Endothelial cell of umbilical vein (primary cell): ENCODE measurements at regions not wholly inside any gene's neighbourhood (a gene's known extent, or its start where the extent isn't known, plus 50 kb on each side); places are given as distances from the start of the nearest gene placed in this dataset.

Experiments used
- BruUV-seq: library from RNA; stranded (reverse); fragments of 400-500 nt; replicated peaks from 2 replicates; lab custom pipeline; 2021; lab: Mats Ljungman, UMichigan
- CTCF ChIA-PET: fragments of 300-600, 350-600 bp; sonication (Branson Sonifier 250); formaldehyde crosslinking; loops from one replicate; lab custom pipeline; 2021; ENCODE audit warnings: antibody characterized with exemption, inconsistent platforms; lab: Charles Lee
- POLR2A ChIA-PET: fragments of 300-600, 350-600 bp; sonication (Branson Sonifier 250); formaldehyde crosslinking; loops from one replicate; lab custom pipeline; 2021; ENCODE audit warnings: antibody characterized with exemption, inconsistent platforms; lab: Charles Lee
- DNase-seq: peaks from one replicate; pipeline ENCODE4 v3.0.0-alpha.2; 2011; ENCODE audit warnings: low read depth, low spot score
- FAIRE-seq: peaks from 2 replicates; lab custom pipeline; 2011; peaks lifted over from hg19 to GRCh38; lab: Jason Lieb, UNC
- H2AFZ ChIP-seq: 2 replicates; pipeline ENCODE4 v1.6.0; 2012; ENCODE audit warnings: low read depth, low read length, control low read depth, inconsistent platforms
- H3K27ac ChIP-seq: 2 replicates; pipeline ENCODE4 v1.5.1; 2011; ENCODE audit warnings: low read depth, mild to moderate bottlenecking, control low read depth, low read length, moderate library complexity; ENCODE audit not compliant: insufficient read depth
- H3K27me3 ChIP-seq, 2 experiments: 2 replicates each; pipeline versions ENCODE4 v1.6.0 to v1.6.1; 2011; ENCODE audit warnings: low read length in 2 of 2, mixed read lengths in 1 of 2; ENCODE audit not compliant: control insufficient read depth in 2 of 2, insufficient read depth in 2 of 2
- H3K36me3 ChIP-seq, 2 experiments: 2 replicates in 1 of 2; 3 replicates in 1 of 2; pipeline ENCODE4 v1.5.1; 2011; ENCODE audit warnings: low read length in 2 of 2, mild to moderate bottlenecking in 1 of 2, moderate library complexity in 1 of 2; ENCODE audit not compliant: control insufficient read depth in 2 of 2, insufficient read depth in 2 of 2; ENCODE audit errors: extremely low read depth in 1 of 2
- H3K4me1 ChIP-seq: 3 replicates; pipeline ENCODE4 v1.5.1; 2011; ENCODE audit warnings: mild to moderate bottlenecking, low read length; ENCODE audit not compliant: control insufficient read depth, insufficient read depth; ENCODE audit errors: extremely low read depth
- H3K4me2 ChIP-seq: 2 replicates; pipeline ENCODE4 v1.6.1; 2011; ENCODE audit warnings: low read length, control low read depth, mixed read lengths; ENCODE audit not compliant: insufficient read depth
- H3K4me3 ChIP-seq, 3 experiments: fragments of 200-600 bp in 1 of 3; sonication (generic), shearing (Covaris generic) in 1 of 3; replicated peaks in 1 of 3; 2 replicates each; pipeline ENCODE4 v1.5.1; 2011 to 2016; ENCODE audit warnings: control low read depth in 3 of 3, low read length in 3 of 3, mild to moderate bottlenecking in 2 of 3, inconsistent platforms in 1 of 3, low read depth in 1 of 3, moderate library complexity in 1 of 3; ENCODE audit not compliant: insufficient read depth in 1 of 3
- H3K79me2 ChIP-seq: 2 replicates; pipeline ENCODE4 v1.6.0; 2012; ENCODE audit warnings: low read length, inconsistent platforms; ENCODE audit not compliant: control insufficient read depth, insufficient read depth
- H3K9ac ChIP-seq: replicated peaks from 2 replicates; pipeline ENCODE3; 2011; ENCODE audit warnings: low read length, control low read depth; ENCODE audit not compliant: insufficient read depth; ENCODE audit errors: extremely low read depth
- H3K9me1 ChIP-seq: replicated peaks from 3 replicates; pipeline ENCODE4 v1.6.0; 2011; ENCODE audit warnings: mild to moderate bottlenecking, low read length; ENCODE audit not compliant: control insufficient read depth, insufficient read depth; ENCODE audit errors: extremely low read depth
- H3K9me3 ChIP-seq: replicated peaks from 2 replicates; pipeline ENCODE4 v1.5.1; 2012; ENCODE audit warnings: low read length, inconsistent platforms; ENCODE audit not compliant: control insufficient read depth, insufficient read depth
- H4K20me1 ChIP-seq: replicated peaks from 2 replicates; pipeline ENCODE3; 2011; ENCODE audit warnings: mild to moderate bottlenecking, low read length; ENCODE audit not compliant: control insufficient read depth, insufficient read depth; ENCODE audit errors: extremely low read depth
- CTCF ChIP-seq, 2 donors: IDR thresholded peaks; 1 replicate in 1 of 2; 2 replicates in 1 of 2; pipeline ENCODE4 v1.5.1; 2011; ENCODE audit warnings: low read length in 2 of 2, mild to moderate bottlenecking in 2 of 2, moderate library complexity in 2 of 2, control low read depth in 1 of 2, inconsistent platforms in 1 of 2, low read depth in 1 of 2; ENCODE audit not compliant: insufficient read depth in 1 of 2; ENCODE audit errors: extremely low read depth in 1 of 2
- EZH2 ChIP-seq: IDR thresholded peaks from 2 replicates; pipeline ENCODE4 v1.6.1; 2012; ENCODE audit warnings: borderline replicate concordance, low read depth, mild to moderate bottlenecking, moderate library complexity, low read length, inconsistent platforms; ENCODE audit not compliant: severe bottlenecking
- FOS ChIP-seq: IDR thresholded peaks from 2 replicates; pipeline ENCODE4 v1.6.1; 2011; ENCODE audit warnings: mild to moderate bottlenecking, low read length, moderate library complexity, borderline replicate concordance; ENCODE audit not compliant: insufficient read depth
- GATA2 ChIP-seq: IDR thresholded peaks from 2 replicates; pipeline ENCODE4 v1.7.0; 2011; ENCODE audit warnings: low read depth, mild to moderate bottlenecking, moderate library complexity, mixed read lengths, low read length; ENCODE audit not compliant: insufficient read length, insufficient read depth
- JUN ChIP-seq: IDR thresholded peaks from 2 replicates; pipeline ENCODE4 v1.6.1; 2011; ENCODE audit warnings: borderline replicate concordance, low read depth; ENCODE audit not compliant: insufficient read length, insufficient read depth
- MYC ChIP-seq: IDR thresholded peaks from one replicate; pipeline ENCODE4 v1.6.1; 2011; ENCODE audit warnings: mild to moderate bottlenecking, low read depth, low read length
- POLR2A ChIP-seq: IDR thresholded peaks from 2 replicates; pipeline ENCODE4 v1.6.1; 2012; ENCODE audit warnings: low read depth, mild to moderate bottlenecking, control low read depth, low read length
- POLR2AphosphoS5 ChIP-seq: IDR thresholded peaks from 2 replicates; pipeline ENCODE4 v1.6.1; 2012; ENCODE audit warnings: low read depth, mild to moderate bottlenecking, control low read depth, low read length, moderate library complexity; ENCODE audit not compliant: insufficient read depth
- dilution Hi-C: fragments of 300-500 bp; cut with MboI; formaldehyde crosslinking; loops from one replicate; pipeline ENCODE4 v1.15.0; 2019; ENCODE audit warnings: low sequenced_read_pairs; ENCODE audit not compliant: extremely low pct_ligation_motif_present
- intact Hi-C: fragments of 100-400 bp; cut with micrococcal nuclease; formaldehyde crosslinking; loops from one replicate; pipeline ENCODE4 v1.10.0; 2022
- TF ChIP-seq, protein P1 (sequence below): IDR thresholded peaks from 2 replicates; pipeline ENCODE4 v1.6.1; 2011; ENCODE audit not compliant: insufficient read depth, insufficient read length

DNA sequence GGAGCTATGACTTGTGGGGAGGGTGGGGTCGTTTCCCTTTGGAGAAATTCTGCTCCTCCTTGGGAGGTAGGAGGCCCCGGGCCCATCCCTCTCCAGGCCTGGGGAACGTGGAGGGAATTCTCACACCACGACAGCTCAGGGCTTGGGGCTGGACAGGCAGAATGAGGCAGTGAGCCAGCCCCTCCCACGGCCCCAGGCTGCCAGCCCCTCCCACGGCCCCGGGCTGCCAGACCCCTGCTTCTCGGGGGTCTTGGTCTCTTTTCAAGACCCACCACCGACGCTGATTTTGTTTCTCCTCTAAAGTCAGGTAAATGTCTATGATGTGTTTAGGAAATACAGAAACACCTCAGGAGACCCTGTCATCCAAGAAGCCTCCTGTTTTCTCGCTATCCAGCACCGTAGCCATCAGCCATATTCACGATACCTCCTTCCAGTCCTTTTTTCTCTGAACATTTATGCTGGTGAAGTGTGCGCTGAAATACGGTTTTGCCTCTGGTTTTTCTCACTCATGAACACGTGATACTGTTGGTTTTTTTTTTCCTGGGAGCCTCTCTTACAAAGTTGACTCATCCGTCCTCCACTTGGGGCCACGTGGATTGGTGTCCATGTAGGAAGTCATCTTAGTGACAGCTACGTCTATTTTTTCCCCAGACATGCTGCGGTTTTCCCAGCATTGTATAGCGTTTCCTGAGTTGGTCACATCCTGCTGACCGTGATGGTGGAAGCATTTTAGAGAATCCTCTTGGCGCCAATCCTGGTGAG lies 1219.6 kb downstream of the BRD1 start:
- CTCF ChIA-PET, result no interaction called here
- no peaks in the 10 kb centered on the region for H3K36me3 ChIP-seq
- H3K4me2 ChIP-seq, result no peak overlapping the region
- peaks cover 11% of the 10 kb centered on the region for H3K9me3 ChIP-seq
- no peaks in the 10 kb centered on the region for H3K27me3 ChIP-seq
- H2AFZ ChIP-seq, result no peak overlapping the region
- dilution Hi-C loops (no loop called here), intact Hi-C loops (no loop called here)
- no peak overlapping the region for H3K4me3 ChIP-seq
- no TSS peak for BruUV-seq
- no peak for TF ChIP-seq MYC
- no peak for TF ChIP-seq JUN
- no peak for TF ChIP-seq GATA2
- TF ChIP-seq, protein P1, sequence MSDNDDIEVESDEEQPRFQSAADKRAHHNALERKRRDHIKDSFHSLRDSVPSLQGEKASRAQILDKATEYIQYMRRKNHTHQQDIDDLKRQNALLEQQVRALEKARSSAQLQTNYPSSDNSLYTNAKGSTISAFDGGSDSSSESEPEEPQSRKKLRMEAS, result no peak
- no peak for TF ChIP-seq CTCF (IDR thresholded peaks at IDR 0.05; ENCODE audit: extremely low read depth in 1 of 2, insufficient read depth in 1 of 2, low read depth in 1 of 2, low read length in 2 of 2)
- TF ChIP-seq POLR2AphosphoS5, result no peak
- TF ChIP-seq EZH2, result no peak
- TF ChIP-seq FOS, result no peak
- TF ChIP-seq POLR2A, result no peak
- no peaks in the 10 kb centered on the region for H3K79me2 ChIP-seq
- no peak for DNase-seq
- no peak overlapping the region for H3K9ac ChIP-seq
- POLR2A ChIA-PET, result no interaction called here
- no peaks in the 10 kb centered on the region for H4K20me1 ChIP-seq
- H3K27ac ChIP-seq, result no peak overlapping the region
- H3K9me1 ChIP-seq, result no peaks in the 10 kb centered on the region
- no peak for FAIRE-seq
- no peaks in the 10 kb centered on the region for H3K4me1 ChIP-seq
